ENCODE measurements at regions not wholly inside any gene's neighbourhood (a gene's known extent, or its start where the extent isn't known, plus 50 kb on each side); places are given as distances from the start of the nearest gene placed in this dataset.

- TF ChIP-seq, protein P1, sequence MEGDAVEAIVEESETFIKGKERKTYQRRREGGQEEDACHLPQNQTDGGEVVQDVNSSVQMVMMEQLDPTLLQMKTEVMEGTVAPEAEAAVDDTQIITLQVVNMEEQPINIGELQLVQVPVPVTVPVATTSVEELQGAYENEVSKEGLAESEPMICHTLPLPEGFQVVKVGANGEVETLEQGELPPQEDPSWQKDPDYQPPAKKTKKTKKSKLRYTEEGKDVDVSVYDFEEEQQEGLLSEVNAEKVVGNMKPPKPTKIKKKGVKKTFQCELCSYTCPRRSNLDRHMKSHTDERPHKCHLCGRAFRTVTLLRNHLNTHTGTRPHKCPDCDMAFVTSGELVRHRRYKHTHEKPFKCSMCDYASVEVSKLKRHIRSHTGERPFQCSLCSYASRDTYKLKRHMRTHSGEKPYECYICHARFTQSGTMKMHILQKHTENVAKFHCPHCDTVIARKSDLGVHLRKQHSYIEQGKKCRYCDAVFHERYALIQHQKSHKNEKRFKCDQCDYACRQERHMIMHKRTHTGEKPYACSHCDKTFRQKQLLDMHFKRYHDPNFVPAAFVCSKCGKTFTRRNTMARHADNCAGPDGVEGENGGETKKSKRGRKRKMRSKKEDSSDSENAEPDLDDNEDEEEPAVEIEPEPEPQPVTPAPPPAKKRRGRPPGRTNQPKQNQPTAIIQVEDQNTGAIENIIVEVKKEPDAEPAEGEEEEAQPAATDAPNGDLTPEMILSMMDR (IDR thresholded peaks at IDR 0.05) = no peak
- TF ChIP-seq POLR2A (IDR thresholded peaks at IDR 0.05) (no peak), POLR2AphosphoS5 (IDR thresholded peaks at IDR 0.05) (no peak), EP300 (IDR thresholded peaks at IDR 0.05) (no peak)
These were observed 72.5 kb upstream of the ONECUT1 start for GRCh38 chr15:52862677-52863076.

All from gastroesophageal sphincter (tissue), 3 donors.